SK-N-SH (cell line): ENCODE measurements at regions not wholly inside any gene's neighbourhood (a gene's known extent, or its start where the extent isn't known, plus 50 kb on each side); places are given as distances from the start of the nearest gene placed in this dataset.
A peak's percentile ranks its signal among the peaks of the same experiment; 100 is the strongest.

ENCODE experiments used
- CTCF ChIA-PET: fragments of 300-600, 350-600 bp; formaldehyde crosslinking; extraction: SDS; loops from one replicate; lab custom pipeline; 2021; lab: Yijun Ruan, JAX
- POLR2A ChIA-PET: fragments of 350-600 bp; sonication (Branson Sonifier 250); formaldehyde crosslinking; extraction: SDS; loops from one replicate; lab custom pipeline; 2020; ENCODE audit warnings: antibody characterized with exemption, inconsistent platforms; lab: Yijun Ruan, JAX
- DNase-seq: peaks from one replicate; pipeline ENCODE4 v3.0.0; 2012
- H2AFZ ChIP-seq: fragments of 200-600 bp; sonication (generic); 2 replicates; pipeline ENCODE4 v1.8.1; 2016; ENCODE audit warnings: antibody characterized with exemption, mild to moderate bottlenecking, low read depth
- H3F3A ChIP-seq: fragments of 200-600 bp; sonication (generic); replicated peaks from 2 replicates; pipeline ENCODE3; 2016; ENCODE audit warnings: antibody characterized with exemption, mild to moderate bottlenecking; ENCODE audit not compliant: insufficient read depth
- H3K27ac ChIP-seq, 2 experiments: fragments of 200-500 bp in 1 of 2; fragments of 200-600 bp in 1 of 2; sonication (Bioruptor generic) in 1 of 2; sonication (generic), shearing (Covaris generic) in 1 of 2; 2 replicates each; pipeline versions ENCODE4 v1.5.1 to v1.6.1; 2014 to 2016; ENCODE audit warnings: low read depth in 2 of 2, inconsistent platforms in 1 of 2, low read length in 1 of 2, mild to moderate bottlenecking in 1 of 2, mixed read lengths in 1 of 2
- H3K27me3 ChIP-seq: fragments of 200-600 bp; sonication (generic), shearing (Covaris generic); 2 replicates; pipeline ENCODE4 v1.6.1; 2016; ENCODE audit warnings: mixed run types; ENCODE audit not compliant: insufficient read depth
- H3K36me3 ChIP-seq, 2 experiments: fragments of 200-500 bp in 1 of 2; fragments of 200-600 bp in 1 of 2; sonication (Bioruptor generic) in 1 of 2; sonication (generic) in 1 of 2; replicated peaks in 1 of 2; 2 replicates each; pipeline versions ENCODE3 to v1.5.1; 2014 to 2016; ENCODE audit warnings: low read length in 1 of 2, mild to moderate bottlenecking in 1 of 2; ENCODE audit not compliant: insufficient read depth in 2 of 2, control insufficient read depth in 1 of 2
- H3K4me1 ChIP-seq, 2 experiments: fragments of 200-500 bp in 1 of 2; fragments of 200-600 bp in 1 of 2; sonication (Bioruptor generic) in 1 of 2; sonication (generic), shearing (Covaris generic) in 1 of 2; 2 replicates each; pipeline versions ENCODE4 v1.5.1 to v1.6.1; 2014 to 2016; ENCODE audit warnings: low read depth in 1 of 2, low read length in 1 of 2, mixed run types in 1 of 2; ENCODE audit not compliant: insufficient read depth in 2 of 2, control insufficient read depth in 1 of 2
- H3K4me2 ChIP-seq: fragments of 200-600 bp; sonication (generic), shearing (Covaris generic); 2 replicates; pipeline ENCODE4 v1.6.1; 2017; ENCODE audit warnings: mixed run types
- H3K4me3 ChIP-seq, 2 experiments: fragments of 200-500 bp in 1 of 2; fragments of 200-600 bp in 1 of 2; sonication (Bioruptor generic) in 1 of 2; sonication (generic), shearing (Covaris generic) in 1 of 2; 2 replicates each; pipeline versions ENCODE4 v1.5.1 to v1.8.1; 2014 to 2016; ENCODE audit warnings: low read depth in 2 of 2, inconsistent platforms in 1 of 2, low read length in 1 of 2, mild to moderate bottlenecking in 1 of 2, mixed read lengths in 1 of 2, moderate library complexity in 1 of 2
- H3K79me2 ChIP-seq: fragments of 200-600 bp; sonication (generic); 2 replicates; pipeline ENCODE4 v1.8.1; 2017; ENCODE audit warnings: mild to moderate bottlenecking; ENCODE audit not compliant: insufficient read depth
- H3K9ac ChIP-seq: fragments of 200-600 bp; sonication (generic); 2 replicates; pipeline ENCODE4 v1.6.1; 2017; ENCODE audit warnings: mixed run types
- H3K9me2 ChIP-seq: fragments of 200-600 bp; sonication (generic); 2 replicates; pipeline ENCODE4 v1.6.1; 2017; ENCODE audit warnings: mixed run types
- H3K9me3 ChIP-seq: fragments of 200-600 bp; sonication (generic); 2 replicates; pipeline ENCODE4 v1.6.1; 2017; ENCODE audit warnings: mixed run types, mild to moderate bottlenecking, moderate library complexity
- H4K20me1 ChIP-seq: fragments of 200-600 bp; sonication (generic); 2 replicates; pipeline ENCODE4 v1.6.1; 2017; ENCODE audit warnings: mild to moderate bottlenecking, mixed run types; ENCODE audit not compliant: insufficient read depth
- CHD2 ChIP-seq: fragments of 150-350 bp; IDR thresholded peaks from 2 replicates; pipeline ENCODE4 v1.6.1; 2018; ENCODE audit warnings: low read length; ENCODE audit not compliant: partially characterized antibody
- FOSL2 ChIP-seq: IDR thresholded peaks from 2 replicates; pipeline ENCODE4 v1.4.0; 2012; ENCODE audit warnings: low read depth, mild to moderate bottlenecking, moderate library complexity, borderline replicate concordance
- FOXJ3 ChIP-seq: sonication (generic); formaldehyde crosslinking; IDR thresholded peaks from 2 replicates; pipeline ENCODE4 v1.5.1; 2020; ENCODE audit warnings: mild to moderate bottlenecking, missing genetic modification reagents
- GABPA ChIP-seq: IDR thresholded peaks from 2 replicates; pipeline ENCODE4 v1.4.0; 2012; ENCODE audit warnings: low read depth, mild to moderate bottlenecking
- JUND ChIP-seq: IDR thresholded peaks from 2 replicates; pipeline ENCODE4 v1.4.0; 2012
- POLR2AphosphoS5 ChIP-seq: IDR thresholded peaks from 2 replicates; pipeline ENCODE4 v1.6.1; 2012; ENCODE audit warnings: low read depth, low read length
- RCOR1 ChIP-seq: fragments of 150-350 bp; IDR thresholded peaks from 2 replicates; pipeline ENCODE4 v1.6.1; 2017; ENCODE audit warnings: antibody characterized with exemption, low read length
- RFX5 ChIP-seq: IDR thresholded peaks from 2 replicates; pipeline ENCODE4 v1.6.1; 2012; ENCODE audit warnings: mild to moderate bottlenecking, improper control_type of control experiment, low read length
- SIN3A ChIP-seq: IDR thresholded peaks from 2 replicates; pipeline ENCODE4 v1.6.1; 2012; ENCODE audit warnings: low read depth, mild to moderate bottlenecking, low read length, moderate library complexity, borderline replicate concordance
- SMC3 ChIP-seq: IDR thresholded peaks from 2 replicates; pipeline ENCODE4 v1.6.1; 2012; ENCODE audit warnings: low read depth, low read length, improper control_type of control experiment
- TCF12 ChIP-seq: IDR thresholded peaks from 2 replicates; pipeline ENCODE4 v1.4.0; 2012
- TEAD4 ChIP-seq: IDR thresholded peaks from 2 replicates; pipeline ENCODE4 v1.4.0; 2012; ENCODE audit warnings: mild to moderate bottlenecking, borderline replicate concordance; ENCODE audit not compliant: insufficient read depth
- YY1 ChIP-seq: IDR thresholded peaks from 2 replicates; pipeline ENCODE4 v1.4.0; 2012; ENCODE audit warnings: low read depth, mild to moderate bottlenecking
- WGBS: methylation state at CpG from one replicate; pipeline ENCODE4 v1.1.6; 2017; ENCODE audit warnings: low lambda C conversion rate; 5-methylcytosine and 5-hydroxymethylcytosine counted together
- TF ChIP-seq, protein P1 (sequence below): IDR thresholded peaks from 2 replicates; pipeline ENCODE4 v1.4.0; 2012; ENCODE audit warnings: low read depth, borderline replicate concordance
- TF ChIP-seq, protein P2 (sequence below): IDR thresholded peaks from 2 replicates; pipeline ENCODE4 v1.4.0; 2012; ENCODE audit warnings: low read depth
- TF ChIP-seq, protein P3 (sequence below): fragments of 150-350 bp; IDR thresholded peaks from 2 replicates; pipeline ENCODE4 v1.6.1; 2016; ENCODE audit warnings: mild to moderate bottlenecking, low read depth, low read length
- TF ChIP-seq, protein P4 (sequence below): IDR thresholded peaks from 2 replicates; pipeline ENCODE4 v1.4.0; 2012; ENCODE audit warnings: low read depth, borderline replicate concordance
- TF ChIP-seq, protein P5 (sequence below): fragments of 150-350 bp; IDR thresholded peaks from 2 replicates; pipeline ENCODE4 v1.6.1; 2017; ENCODE audit warnings: antibody characterized with exemption, low read length, low read depth, borderline replicate concordance

DNA sequence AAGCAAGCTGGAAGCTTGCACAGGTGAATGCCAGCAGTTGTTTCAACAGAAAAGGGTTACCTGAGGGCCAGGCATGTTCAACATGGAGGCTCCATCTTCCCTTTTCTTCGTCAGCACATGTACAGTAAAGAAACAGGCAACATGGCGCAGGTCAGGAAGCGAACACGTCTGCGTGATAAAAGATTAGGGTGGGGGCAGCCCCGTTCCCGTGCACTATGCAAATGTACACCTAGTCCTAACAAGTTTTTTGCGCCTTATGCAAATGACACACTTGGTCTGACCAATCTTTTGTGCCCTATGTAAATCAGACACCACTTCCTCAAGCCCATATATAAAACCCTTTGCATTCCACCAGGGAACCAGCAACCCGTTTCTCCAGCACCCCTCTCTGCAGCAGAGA lies 452.1 kb upstream of the PTPRD start:
- ChIA-PET CTCF (no interaction called here), POLR2A (no interaction called here)
- no peak overlapping the region for H3K4me2 ChIP-seq
- no peaks in the 10 kb centered on the region for H3K4me1 ChIP-seq
- H3K4me3 ChIP-seq: peak overlapping the region; percentile 32 to 43; a peak in 3 of 4 replicates
- TF ChIP-seq, protein P1, sequence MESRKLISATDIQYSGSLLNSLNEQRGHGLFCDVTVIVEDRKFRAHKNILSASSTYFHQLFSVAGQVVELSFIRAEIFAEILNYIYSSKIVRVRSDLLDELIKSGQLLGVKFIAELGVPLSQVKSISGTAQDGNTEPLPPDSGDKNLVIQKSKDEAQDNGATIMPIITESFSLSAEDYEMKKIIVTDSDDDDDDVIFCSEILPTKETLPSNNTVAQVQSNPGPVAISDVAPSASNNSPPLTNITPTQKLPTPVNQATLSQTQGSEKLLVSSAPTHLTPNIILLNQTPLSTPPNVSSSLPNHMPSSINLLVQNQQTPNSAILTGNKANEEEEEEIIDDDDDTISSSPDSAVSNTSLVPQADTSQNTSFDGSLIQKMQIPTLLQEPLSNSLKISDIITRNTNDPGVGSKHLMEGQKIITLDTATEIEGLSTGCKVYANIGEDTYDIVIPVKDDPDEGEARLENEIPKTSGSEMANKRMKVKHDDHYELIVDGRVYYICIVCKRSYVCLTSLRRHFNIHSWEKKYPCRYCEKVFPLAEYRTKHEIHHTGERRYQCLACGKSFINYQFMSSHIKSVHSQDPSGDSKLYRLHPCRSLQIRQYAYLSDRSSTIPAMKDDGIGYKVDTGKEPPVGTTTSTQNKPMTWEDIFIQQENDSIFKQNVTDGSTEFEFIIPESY: no peak
- TF ChIP-seq, protein P2, sequence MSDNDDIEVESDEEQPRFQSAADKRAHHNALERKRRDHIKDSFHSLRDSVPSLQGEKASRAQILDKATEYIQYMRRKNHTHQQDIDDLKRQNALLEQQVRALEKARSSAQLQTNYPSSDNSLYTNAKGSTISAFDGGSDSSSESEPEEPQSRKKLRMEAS: peak; percentile 59
- no peak for TF ChIP-seq SIN3A
- TF ChIP-seq YY1: peak; percentile 48; the same call in 1 of the 2 replicates
- H3K27ac ChIP-seq: no peak overlapping the region
- peak; percentile 3 for DNase-seq
- no peak overlapping the region; the same call in 1 of the 2 replicates for H3K9ac ChIP-seq
- WGBS: 8% methylated on average over 8 of the region's 9 CpGs
- H3K36me3 ChIP-seq: no peaks in the 10 kb centered on the region
- no peaks in the 10 kb centered on the region for H4K20me1 ChIP-seq
- no peaks in the 10 kb centered on the region for H3K9me2 ChIP-seq
- no peaks in the 10 kb centered on the region for H3F3A ChIP-seq
- peak overlapping the region; percentile 81; the same call in 1 of the 2 replicates for H2AFZ ChIP-seq
- no peaks in the 10 kb centered on the region for H3K9me3 ChIP-seq
- no peaks in the 10 kb centered on the region for H3K79me2 ChIP-seq
- no peaks in the 10 kb centered on the region for H3K27me3 ChIP-seq

DNA sequence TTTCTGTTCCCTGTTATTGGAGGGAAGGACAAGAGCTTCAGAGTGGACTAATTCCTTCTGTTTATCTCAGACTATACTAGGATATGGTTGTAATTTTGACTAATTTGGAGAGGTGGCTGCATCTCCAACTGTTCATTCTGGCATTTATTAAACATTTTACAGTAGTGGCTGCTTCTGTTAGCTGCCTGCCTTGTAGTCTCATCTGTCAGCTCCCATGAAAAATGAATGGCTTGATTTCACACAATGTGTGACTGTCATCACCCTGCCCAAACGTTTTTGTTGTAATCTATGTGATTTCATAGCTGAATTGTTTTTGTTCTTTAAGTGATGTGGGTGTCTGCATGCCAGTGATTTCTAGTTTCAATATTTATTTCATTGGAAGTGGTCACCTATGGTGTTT lies 459.4 kb upstream of the PTPRD start:
- TF ChIP-seq CHD2: no peak
- TF ChIP-seq, protein P2: no peak
- no peak for TF ChIP-seq POLR2AphosphoS5
- TF ChIP-seq SMC3: no peak
- TF ChIP-seq, protein P3, sequence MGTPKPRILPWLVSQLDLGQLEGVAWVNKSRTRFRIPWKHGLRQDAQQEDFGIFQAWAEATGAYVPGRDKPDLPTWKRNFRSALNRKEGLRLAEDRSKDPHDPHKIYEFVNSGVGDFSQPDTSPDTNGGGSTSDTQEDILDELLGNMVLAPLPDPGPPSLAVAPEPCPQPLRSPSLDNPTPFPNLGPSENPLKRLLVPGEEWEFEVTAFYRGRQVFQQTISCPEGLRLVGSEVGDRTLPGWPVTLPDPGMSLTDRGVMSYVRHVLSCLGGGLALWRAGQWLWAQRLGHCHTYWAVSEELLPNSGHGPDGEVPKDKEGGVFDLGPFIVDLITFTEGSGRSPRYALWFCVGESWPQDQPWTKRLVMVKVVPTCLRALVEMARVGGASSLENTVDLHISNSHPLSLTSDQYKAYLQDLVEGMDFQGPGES: no peak
- no peak for TF ChIP-seq TEAD4
- TF ChIP-seq JUND: no peak
- TF ChIP-seq RCOR1: no peak
- no peak for TF ChIP-seq FOXJ3 (CRISPR knock-in tag)
- TF ChIP-seq FOSL2: no peak
- TF ChIP-seq, protein P4, sequence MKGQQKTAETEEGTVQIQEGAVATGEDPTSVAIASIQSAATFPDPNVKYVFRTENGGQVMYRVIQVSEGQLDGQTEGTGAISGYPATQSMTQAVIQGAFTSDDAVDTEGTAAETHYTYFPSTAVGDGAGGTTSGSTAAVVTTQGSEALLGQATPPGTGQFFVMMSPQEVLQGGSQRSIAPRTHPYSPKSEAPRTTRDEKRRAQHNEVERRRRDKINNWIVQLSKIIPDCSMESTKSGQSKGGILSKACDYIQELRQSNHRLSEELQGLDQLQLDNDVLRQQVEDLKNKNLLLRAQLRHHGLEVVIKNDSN: no peak
- TF ChIP-seq, protein P5, sequence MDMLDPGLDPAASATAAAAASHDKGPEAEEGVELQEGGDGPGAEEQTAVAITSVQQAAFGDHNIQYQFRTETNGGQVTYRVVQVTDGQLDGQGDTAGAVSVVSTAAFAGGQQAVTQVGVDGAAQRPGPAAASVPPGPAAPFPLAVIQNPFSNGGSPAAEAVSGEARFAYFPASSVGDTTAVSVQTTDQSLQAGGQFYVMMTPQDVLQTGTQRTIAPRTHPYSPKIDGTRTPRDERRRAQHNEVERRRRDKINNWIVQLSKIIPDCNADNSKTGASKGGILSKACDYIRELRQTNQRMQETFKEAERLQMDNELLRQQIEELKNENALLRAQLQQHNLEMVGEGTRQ: no peak
- no peak for TF ChIP-seq TCF12
- no peak for TF ChIP-seq RFX5
- TF ChIP-seq GABPA: no peak
- ChIA-PET POLR2A (no interaction called here), CTCF (no interaction called here)
- no peaks in the 10 kb centered on the region for H3K79me2 ChIP-seq
- no peaks in the 10 kb centered on the region for H4K20me1 ChIP-seq
- no peak overlapping the region for H3K4me2 ChIP-seq
- no peaks in the 10 kb centered on the region for H3K27me3 ChIP-seq
- no peaks in the 10 kb centered on the region for H3K36me3 ChIP-seq
- H3K4me3 ChIP-seq: no peak overlapping the region
- H3K4me1 ChIP-seq: no peaks in the 10 kb centered on the region
- WGBS: 0% methylated on average over 1 of the region's 1 CpG
- DNase-seq: no peak
- no peaks in the 10 kb centered on the region for H3F3A ChIP-seq
- no peak overlapping the region for H2AFZ ChIP-seq
- H3K27ac ChIP-seq: no peak overlapping the region
- no peak overlapping the region for H3K9ac ChIP-seq
- H3K9me2 ChIP-seq: no peaks in the 10 kb centered on the region
- H3K9me3 ChIP-seq: no peaks in the 10 kb centered on the region
